Ovary (tissue), 3 donors: ENCODE measurements at regions not wholly inside any gene's neighbourhood (a gene's known extent, or its start where the extent isn't known, plus 50 kb on each side); places are given as distances from the start of the nearest gene placed in this dataset.

ENCODE experiments used
- EP300 ChIP-seq: sonication (generic); formaldehyde crosslinking; IDR thresholded peaks from one replicate; pipeline ENCODE4 v1.6.1; 2017; ENCODE audit warnings: antibody characterized with exemption
- POLR2A ChIP-seq: fragments of 450-650 bp; IDR thresholded peaks from one replicate; pipeline ENCODE4 v1.6.1; 2017; ENCODE audit warnings: antibody characterized with exemption, mild to moderate bottlenecking, moderate library complexity
- TF ChIP-seq, protein P1 (sequence below), 3 donors: fragments of 450-650 bp in 2 of 3; fragments of 200-600 bp in 1 of 3; IDR thresholded peaks; one replicate each; pipeline versions ENCODE4 v1.5.1 to v1.8.0; 2016 to 2022; ENCODE audit warnings: antibody characterized with exemption in 3 of 3, mild to moderate bottlenecking in 1 of 3
- donor health status: DM: no; HTN: no; CAD: no.

DNA sequence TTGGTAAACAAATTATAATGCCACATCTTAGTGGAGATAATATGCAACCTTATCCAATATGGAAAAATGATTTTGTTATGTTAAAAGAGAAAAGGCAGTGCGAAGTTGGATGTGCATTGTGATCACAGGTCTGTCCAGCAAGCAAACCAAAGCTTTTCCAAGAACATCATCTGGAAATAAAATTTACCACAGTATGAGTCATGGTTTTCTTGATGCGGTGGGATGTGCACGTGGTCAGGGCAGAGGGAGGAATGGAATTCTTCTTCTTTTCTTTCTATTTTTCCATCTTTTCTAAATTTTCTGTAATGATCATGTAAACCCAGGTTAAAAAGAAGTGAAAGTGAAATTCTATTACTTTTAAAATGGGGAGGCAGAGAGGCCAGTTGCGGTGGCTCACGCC, 169.8 kb downstream of the C11orf91 start:
- TF ChIP-seq, protein P1, sequence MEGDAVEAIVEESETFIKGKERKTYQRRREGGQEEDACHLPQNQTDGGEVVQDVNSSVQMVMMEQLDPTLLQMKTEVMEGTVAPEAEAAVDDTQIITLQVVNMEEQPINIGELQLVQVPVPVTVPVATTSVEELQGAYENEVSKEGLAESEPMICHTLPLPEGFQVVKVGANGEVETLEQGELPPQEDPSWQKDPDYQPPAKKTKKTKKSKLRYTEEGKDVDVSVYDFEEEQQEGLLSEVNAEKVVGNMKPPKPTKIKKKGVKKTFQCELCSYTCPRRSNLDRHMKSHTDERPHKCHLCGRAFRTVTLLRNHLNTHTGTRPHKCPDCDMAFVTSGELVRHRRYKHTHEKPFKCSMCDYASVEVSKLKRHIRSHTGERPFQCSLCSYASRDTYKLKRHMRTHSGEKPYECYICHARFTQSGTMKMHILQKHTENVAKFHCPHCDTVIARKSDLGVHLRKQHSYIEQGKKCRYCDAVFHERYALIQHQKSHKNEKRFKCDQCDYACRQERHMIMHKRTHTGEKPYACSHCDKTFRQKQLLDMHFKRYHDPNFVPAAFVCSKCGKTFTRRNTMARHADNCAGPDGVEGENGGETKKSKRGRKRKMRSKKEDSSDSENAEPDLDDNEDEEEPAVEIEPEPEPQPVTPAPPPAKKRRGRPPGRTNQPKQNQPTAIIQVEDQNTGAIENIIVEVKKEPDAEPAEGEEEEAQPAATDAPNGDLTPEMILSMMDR (IDR thresholded peaks at IDR 0.05): no peak
- TF ChIP-seq EP300 (no peak), POLR2A (no peak)
